AML-193 (cell line): ENCODE measurements at regions not wholly inside any gene's neighbourhood (a gene's known extent, or its start where the extent isn't known, plus 50 kb on each side); places are given as distances from the start of the nearest gene placed in this dataset.
"Not testable (repeated sequence)": the region's sequence is repeated elsewhere in the genome, so short reads cannot be mapped to it uniquely, and the experiment has no call there.

ENCODE experiments used
- DNase-seq, 2 experiments: peaks; one replicate each; lab custom pipeline; 2025; lab: John Stamatoyannopoulos, UW

DNA sequence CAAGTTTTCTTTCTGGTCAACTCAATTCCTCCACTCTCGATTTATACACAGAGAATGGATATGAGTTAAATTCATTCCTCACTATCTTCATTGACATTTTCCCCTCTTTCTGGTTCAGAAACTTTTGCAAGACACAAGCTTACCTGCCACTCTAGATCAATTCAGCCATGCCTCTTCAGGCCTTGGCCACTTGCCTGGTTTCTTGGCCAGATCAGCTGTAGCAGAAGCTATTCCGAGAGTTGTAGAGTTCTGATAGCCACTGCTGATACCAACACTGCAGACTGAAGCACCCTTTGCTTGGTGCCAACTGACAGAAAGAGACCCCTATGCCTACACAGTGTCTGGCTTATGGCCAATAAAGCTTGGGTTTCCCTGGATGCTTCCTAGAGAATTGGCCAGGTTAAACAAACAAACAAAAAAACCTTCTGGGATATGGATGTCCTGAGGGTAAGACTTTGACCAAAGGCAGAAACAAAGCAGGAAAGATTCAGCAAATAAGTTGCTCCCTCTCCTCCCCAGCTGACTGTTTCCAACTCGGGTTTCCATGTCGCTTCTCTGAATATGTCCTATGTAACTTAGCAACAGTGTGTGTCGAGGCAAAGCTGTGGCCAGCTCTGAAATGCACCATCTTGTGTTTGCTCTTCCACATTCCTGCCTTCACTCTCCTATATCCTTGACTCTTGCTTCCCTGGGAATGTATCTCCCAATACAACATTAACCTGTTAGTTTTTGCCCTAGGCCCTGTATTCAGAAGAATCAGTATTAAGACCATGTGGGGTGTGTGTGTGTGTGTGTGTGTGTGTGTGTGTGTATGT lies 521.6 kb downstream of the EPHA3 start:
- no peak for DNase-seq

DNA sequence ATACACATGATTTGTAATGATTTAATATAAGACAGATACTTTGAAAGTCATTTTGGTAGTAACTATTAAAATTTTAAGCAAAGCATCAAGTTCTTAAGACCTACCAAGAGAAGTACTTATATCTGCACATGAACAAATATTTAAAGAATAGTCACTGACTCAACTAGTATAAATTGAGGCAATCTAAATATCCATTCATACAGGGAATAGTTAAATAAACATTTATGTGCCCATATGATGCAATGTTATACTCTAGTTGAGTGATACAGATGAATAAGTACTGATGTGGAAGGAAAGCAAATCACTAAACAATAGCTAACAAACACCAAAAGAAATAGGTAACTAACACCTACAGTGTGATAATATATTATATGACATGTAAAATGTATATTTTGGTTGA lies 527.7 kb downstream of the EPHA3 start:
- DNase-seq = no peak

DNA sequence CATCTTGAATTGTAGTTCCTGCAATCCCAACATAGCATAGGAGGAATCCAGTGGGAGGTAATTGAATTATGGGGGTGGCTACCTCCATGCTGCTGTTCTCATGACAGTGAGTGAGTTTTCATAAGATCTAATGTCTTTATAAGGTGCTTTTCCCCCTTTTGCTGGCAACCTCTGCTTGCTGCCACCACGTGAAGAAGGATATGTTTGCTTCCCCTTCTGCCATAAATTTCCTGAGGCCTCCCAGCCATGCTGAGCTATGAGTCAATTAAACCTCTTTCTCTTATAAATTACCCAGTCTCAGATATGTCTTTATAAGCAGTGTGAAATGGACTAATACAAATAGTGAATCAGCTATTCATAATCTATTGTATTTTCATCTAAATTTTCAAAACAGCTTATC lies 537.3 kb downstream of the EPHA3 start:
- DNase-seq = no peak

DNA sequence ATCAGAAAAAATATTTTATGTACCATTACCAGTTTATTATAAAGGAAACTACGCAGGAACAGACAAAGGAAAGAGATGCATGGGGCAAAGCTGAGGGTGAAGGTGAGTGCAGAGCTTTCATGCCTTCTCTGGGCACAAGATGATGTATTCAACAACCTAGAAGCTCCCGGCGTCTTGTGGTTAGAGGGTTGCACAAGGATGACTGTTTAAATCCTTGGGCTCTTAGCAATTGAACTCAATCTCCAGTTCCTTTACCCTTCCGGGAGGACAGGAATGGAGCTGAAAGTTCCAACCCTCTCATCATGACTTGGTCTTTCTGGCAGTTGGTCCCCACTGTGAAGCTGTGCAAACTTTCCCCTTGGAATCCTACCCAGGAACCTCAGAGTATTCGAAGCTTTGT lies 542.0 kb downstream of the EPHA3 start:
- no peak for DNase-seq

DNA sequence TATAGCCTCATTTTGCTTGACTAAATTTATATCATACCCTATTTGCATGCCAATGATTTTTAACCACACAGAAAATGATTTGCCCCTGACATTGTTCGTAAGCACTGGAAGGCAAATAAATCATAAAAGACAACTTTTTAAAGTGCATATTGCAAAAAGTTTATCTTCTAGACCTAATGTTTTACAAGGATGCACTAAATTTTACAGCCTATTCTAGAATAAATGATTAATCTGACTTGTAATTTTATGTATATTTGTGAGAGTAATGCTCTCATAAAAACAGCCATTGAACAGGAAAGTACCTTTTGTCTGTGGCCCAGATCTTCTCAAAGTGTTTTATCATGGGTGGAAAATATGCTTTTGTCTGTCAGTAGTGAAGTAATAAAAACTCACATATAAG lies 546.6 kb downstream of the EPHA3 start:
- no peak for DNase-seq

DNA sequence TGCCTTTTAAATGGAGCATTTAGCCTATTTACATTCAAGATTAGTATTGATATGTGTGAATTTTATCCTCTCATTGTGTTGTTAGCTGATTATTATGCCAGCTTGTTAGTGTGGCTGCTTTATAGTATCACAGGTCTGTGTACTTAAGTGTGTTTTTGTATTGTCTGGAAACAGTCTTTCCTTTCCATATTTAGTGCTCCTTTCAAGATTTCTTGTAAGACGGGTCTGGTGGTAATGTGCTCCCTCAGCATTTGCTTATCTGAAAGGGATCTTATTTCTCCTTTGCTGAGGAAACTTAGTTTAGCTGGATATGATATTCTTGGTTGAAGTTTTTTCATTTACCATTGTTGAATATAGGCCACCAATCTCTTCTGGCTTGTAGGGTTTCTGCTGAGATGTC lies 549.0 kb downstream of the EPHA3 start:
- DNase-seq = no peak

DNA sequence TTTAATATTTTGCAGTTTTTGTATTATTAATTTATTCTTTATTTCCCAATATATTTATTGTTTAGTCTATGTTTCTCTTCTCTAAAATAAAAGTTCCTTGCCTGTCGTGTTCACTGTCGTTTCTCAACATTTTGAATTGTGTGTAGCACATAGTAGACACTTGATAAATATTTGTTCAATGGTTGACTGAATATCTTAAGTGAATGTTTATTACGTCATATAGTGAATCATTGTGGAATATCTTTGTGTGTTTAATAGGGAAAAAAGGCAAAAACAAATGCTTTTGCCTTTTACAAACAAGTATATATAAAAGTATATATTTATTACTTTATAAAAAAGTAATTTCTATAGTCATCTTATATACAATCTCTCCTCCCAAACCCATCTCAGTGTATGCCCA lies 572.3 kb downstream of the EPHA3 start:
- DNase-seq = no peak

DNA sequence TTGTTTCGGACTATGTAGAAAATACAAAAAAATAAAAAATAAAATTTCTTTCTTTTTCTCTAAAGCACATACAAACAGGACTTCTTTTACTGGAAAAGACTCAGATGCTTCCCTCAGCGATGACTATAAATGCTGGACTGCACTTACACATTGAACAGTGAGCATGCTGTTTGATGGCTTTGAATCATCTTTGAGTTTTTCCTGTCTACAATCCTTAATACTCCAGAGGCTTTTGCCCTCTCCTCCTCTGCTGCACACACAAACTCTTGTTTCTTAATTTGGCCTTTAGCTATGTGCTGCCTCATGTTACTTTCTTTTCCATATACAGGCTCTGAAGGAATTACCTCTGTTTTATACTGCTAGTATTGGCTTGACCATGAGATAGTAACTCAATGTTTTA lies 575.1 kb downstream of the EPHA3 start:
- DNase-seq = no peak

DNA sequence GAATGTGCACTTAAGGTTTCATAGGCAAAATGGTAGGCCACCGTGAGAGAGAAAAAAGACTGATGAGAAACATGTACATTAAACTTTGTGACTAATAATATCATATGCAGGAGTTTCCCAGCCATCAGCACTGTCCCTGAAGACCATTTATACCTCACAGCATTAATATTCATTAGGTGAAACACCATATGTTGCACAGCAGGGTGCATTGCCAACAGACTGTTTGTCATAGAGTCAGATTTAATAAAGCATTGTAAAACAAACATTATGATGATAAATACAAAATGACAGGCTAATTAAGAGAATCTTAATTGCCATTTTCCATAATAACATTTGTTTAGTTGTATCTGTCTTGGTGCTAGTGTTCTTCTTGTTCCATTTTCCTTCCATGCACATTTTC lies 578.3 kb downstream of the EPHA3 start:
- DNase-seq = no peak

DNA sequence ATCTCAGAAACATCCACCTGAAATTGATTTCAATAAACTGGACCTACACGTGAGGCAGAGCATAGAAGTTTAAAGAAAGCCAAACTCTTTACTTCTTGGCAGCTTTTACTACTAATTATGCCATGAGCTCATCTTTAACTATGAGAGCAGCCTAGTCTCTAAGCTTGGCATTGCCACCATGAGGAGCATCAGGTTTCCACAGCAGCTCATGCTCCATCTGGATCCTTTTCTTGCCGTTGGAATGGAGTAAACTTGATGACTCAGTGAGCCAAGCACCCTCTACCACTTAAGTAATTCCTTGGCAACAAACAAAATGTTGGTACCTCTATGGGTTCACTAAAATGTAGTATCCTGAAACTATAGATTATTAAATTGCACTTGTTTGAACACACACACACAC lies 583.2 kb downstream of the EPHA3 start:
- DNase-seq = no peak

DNA sequence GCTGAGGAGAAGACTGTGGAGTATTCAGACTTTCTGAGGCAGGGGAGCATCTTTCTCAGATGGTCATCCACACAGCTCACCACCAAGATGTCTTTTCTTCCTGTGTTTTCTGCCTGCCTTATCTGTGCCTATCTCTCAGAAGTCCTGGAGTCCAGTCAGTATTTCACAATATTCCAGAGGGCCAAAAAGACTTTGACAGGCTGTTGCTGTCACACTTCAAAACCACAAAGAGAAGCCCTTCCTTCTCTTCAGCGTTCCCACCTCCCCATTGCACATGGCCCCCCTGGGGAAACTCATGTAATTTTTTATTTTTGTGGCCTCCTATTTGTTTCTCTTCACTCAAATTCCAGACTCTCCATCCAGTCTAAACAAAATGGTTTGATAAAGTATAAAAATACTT lies 585.2 kb downstream of the EPHA3 start:
- no peak for DNase-seq

DNA sequence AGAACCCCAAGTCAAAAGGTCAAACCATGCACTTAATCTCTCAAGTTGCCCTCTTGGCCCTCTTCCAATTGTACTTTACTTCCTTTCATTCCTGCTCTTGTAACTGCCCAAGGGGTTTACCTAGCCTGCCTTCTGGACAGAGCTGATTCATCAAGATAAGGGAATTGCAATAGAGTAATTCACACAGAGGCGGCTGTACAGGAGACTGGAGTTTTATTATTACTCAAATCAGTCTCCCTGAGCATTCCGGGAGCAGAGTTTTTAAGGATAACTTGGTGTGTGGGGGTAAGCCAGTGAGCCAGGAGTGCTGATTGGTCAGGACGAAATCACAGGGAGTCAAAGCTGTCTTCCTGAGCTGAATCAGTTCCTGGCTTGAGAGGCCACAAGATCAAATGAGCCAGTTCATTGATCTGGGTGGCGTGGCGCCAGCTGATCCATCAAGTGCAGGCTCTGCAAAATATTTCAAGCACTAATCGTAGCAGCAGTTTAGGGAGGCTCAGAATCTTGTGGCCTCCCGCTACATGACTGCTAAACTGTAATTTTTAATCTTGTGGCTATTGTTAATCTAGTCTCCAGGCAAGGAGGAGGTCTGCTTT lies 590.0 kb downstream of the EPHA3 start:
- DNase-seq = no peak

DNA sequence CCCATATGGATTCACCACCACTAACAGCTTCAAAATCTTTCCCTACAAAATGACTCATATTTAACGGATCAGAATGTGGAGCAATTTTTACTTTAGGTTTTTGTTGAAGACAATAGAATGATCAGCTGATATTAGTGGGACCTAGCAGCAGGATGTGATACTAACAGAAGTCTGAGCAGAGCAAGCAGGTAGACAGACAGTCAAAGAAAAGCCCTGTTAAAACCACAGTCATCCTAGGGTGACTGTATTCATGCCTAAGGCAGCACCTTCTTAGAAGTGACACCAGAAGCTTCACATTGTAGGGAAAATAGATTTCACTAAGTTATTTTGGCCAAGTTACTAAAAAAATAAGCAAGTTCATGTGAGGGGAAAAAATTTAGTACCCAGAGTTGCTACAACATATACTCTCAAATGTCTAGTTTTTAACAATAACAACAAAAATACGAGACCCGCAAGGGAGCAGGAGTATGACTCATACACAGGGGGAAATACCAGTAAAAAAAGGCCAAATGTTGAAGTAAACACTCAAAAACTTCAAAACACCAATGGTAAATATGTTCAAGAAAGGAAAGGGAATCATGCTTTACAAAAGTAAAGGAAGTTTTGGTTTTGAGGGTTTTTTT lies 590.9 kb downstream of the EPHA3 start:
- no peak for DNase-seq

DNA sequence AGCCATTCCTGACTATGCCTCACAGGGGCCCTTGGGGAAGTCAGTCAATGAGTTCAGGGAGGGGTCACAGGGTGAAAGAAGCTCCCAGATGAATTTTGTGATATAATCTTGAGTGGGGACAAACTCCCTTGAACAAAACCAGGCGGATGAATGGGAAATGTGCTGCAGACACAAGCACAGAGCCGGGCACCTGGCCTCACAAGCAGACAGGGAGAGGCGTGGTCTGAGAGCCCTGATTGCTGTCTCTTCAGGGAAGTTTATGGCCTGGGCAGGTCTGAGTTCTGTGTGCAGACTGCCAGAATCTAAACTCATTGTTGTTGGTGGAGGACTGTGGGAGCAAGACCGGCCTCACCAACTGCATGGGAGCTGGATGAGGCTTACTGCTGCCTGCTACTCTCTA lies 591.8 kb downstream of the EPHA3 start:
- no peak for DNase-seq

DNA sequence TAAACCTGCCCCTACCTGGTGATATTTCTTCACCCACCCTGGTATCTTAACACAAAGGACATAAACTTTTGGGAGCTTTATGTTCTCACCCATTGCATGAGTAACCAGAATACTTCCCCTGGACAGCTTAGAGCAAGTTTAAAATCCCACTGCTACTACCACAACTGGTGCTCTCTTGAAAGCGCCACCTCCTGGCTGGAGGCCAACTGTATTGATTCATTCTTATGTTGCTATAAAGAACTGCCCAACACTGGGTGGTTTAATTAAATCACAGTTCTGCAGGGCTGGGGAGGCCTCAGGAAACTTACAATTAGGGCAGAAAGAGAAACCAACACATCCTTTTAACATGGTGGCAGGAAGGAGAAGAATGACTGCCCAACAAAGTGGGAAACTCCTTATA lies 592.4 kb downstream of the EPHA3 start:
- DNase-seq = no peak

DNA sequence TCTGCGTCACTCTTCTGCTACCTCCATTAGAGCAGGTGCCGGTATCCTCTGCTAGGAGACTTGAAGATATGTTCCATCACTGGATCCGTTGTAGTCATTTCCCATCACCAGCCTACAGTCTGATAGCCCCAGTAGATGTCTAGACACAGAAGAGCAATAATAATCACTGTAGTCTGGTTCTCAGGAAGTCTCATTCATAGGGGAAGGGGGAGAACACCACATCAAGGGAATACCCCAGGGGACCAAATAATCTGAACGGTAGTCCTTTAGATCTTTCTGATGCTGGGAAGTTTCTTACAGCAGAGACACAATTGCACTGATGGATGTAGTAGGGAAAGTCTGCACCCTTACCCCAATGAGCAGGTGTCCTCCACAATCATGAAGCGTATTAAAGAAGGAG lies 595.0 kb downstream of the EPHA3 start:
- no peak for DNase-seq

DNA sequence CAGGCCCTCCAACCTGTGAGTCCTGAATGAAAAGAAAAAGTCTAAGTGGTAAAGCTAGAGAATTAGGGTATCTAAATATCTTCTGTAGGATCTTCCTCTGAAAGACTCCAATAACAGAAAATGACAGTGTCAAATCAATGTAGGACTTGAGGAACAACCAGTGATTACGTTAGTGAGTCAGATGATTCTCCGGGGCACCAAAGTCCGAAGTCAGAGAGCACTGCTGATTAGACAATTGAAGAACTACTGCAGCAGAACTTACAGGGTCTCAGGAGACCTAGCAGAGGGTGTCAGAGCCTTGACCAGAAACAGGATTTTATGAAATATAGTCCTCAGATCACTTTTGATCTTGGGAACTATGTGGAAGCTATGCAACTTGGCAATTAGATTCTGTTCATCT lies 605.8 kb downstream of the EPHA3 start:
- DNase-seq = no peak

DNA sequence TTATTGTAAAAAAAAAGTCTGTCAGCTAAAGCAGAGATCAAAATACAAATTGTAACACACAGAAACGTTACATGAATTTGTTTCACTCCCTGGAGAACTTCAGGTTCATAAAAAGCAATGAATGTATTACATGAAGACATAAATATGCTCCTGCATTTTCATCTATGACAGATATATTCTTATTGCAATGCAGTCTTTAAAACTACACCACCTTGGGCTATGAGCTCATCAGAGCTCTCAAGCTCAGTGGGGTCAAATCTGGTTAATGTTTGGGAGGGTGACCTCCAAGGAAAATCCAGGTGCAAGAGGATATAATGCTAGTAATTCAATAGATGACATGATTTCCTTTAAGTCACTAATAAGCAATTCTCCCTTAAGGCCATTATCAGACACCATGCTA lies 606.8 kb downstream of the EPHA3 start:
- DNase-seq = no peak

DNA sequence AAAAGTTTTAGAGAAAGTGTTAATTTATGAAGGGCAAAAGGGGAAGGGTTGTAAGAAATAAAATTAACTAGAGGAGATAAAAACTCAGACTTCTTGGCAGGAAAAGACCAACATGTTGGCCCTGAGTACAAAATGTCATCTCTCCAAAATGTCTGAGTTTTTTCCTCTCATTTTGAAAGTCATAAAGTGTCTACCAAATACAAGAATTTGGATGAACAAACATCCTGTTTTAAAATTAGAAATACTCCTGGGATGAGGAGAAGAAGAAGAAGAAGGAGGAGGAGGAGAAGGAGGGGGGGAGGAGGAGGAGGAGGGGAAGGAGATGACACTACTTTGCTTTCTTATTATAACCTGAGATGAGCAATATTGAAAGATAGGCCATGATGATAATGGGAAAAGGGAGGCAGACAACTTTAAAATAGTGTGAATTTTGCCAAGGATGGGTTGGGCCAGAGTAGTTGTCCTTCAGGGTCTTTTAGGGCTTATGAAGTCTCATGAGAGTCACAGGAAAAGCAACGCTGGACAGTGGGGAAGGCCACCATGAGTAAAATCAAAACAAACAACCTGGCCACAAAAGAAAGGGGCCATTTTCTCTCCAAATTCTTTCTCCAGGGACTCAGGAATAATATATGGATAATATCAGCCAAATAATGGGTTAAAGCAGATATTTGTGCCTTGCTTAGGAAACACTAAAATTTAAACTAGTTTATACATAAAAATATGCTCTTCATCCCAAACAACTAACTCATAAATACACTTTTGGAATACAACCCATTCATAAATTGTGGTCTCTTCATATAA lies 632.9 kb downstream of the EPHA3 start:
- DNase-seq = no peak

DNA sequence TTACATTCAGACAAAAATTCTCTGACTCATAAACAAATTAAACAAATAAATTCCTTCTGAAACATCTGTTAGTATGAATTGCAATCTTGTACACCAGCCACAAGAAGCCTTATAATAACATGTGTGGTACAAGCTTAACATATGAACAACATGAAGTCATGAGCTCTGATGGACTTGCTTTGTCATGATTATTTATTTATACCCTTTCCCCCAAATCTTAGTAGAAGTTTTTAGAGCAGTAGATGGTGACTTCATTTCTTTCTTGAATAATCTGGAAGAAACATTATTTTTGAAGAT lies 633.4 kb downstream of the EPHA3 start:
- DNase-seq = no peak

DNA sequence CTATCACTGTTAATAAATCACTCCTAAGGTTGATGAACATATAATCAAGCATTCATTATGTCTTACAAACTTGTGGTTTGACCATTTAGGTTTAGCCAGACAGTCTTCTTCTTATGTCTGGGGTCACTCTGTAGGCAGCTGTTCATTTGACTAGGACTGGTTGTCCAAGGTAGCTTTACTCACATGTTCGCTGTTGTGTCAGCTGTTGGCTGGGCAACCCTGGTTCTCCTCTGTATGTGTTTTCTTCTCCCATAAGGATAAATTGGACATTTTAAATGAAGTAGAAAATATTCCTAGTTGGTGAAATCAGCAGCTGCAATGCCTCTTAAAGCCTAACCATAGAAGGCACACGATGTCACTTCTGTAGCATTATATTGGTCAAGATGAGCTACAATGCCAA lies 635.1 kb downstream of the EPHA3 start:
- no peak for DNase-seq

DNA sequence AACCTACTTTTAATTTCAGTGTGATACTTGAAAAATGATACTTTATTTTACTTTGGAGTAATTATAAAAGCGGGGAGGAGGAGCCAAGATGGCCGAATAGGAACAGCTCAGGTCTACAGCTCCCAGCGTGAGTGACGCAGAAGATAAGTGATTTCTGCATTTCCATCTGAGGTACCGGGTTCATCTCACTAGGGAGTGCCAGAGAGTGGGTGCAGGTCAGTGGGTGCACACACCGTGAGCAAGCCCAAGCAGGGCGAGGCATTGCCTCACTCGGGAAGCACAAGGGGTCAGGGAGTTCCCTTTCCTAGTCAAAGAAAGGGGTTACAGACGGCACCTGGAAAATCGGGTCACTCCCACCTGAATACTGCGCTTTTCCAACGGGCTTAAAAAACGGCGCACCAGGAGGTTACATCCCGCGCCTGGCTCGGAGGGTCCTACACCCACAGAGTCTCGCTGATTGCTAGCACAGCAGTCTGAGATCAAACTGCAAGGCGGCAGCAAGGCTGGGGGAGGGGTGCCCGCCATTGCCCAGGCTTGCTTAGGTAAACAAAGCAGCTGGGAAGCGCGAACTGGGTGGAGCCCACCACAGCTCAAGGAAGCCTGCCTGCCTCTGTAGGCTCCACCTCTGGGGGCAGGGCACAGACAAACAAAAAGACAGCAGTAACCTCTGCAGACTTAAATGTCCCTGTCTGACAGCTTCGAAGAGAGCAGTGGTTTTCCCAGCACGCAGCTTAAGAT lies 640.3 kb downstream of the EPHA3 start:
- not testable (repeated sequence) for DNase-seq
